Spleen (tissue), 11 donors: ENCODE measurements at regions not wholly inside any gene's neighbourhood (a gene's known extent, or its start where the extent isn't known, plus 50 kb on each side); places are given as distances from the start of the nearest gene placed in this dataset.

Source experiments
- DNase-seq: peaks from one replicate; pipeline ENCODE4 v3.0.0-alpha.2; 2020
- H3K27ac ChIP-seq, 8 donors: fragments of 200-600 bp; sonication (generic) in 7 of 8; 1 replicate in 4 of 8; 2 replicates in 4 of 8; pipeline versions ENCODE4 v1.5.0 to v1.8.0; 2016 to 2021; ENCODE audit warnings: inconsistent platforms in 4 of 8, mild to moderate bottlenecking in 4 of 8, moderate library complexity in 1 of 8
- H3K27me3 ChIP-seq, 7 donors: fragments of 200-600 bp; sonication (generic) in 6 of 7; replicated peaks in 1 of 7; 1 replicate in 4 of 7; 2 replicates in 3 of 7; pipeline versions ENCODE4 v1.5.0 to v1.8.0; 2016 to 2021; ENCODE audit warnings: inconsistent platforms in 3 of 7, mild to moderate bottlenecking in 1 of 7
- H3K36me3 ChIP-seq, 6 donors: fragments of 200-600 bp; sonication (generic) in 5 of 6; 1 replicate in 4 of 6; 2 replicates in 2 of 6; pipeline versions ENCODE4 v1.5.0 to v1.8.0; 2016 to 2021; ENCODE audit warnings: inconsistent platforms in 2 of 6
- H3K4me1 ChIP-seq, 6 donors: fragments of 200-600 bp; sonication (generic) in 5 of 6; 1 replicate in 3 of 6; 2 replicates in 3 of 6; pipeline versions ENCODE4 v1.5.0 to v1.8.0; 2016 to 2021; ENCODE audit warnings: inconsistent platforms in 3 of 6
- H3K4me3 ChIP-seq, 8 donors: fragments of 200-600 bp; sonication (generic) in 7 of 8; 1 replicate in 4 of 8; 2 replicates in 4 of 8; pipeline versions ENCODE4 v1.5.0 to v1.8.0; 2016 to 2021; ENCODE audit warnings: inconsistent platforms in 4 of 8, mild to moderate bottlenecking in 4 of 8, moderate library complexity in 2 of 8
- H3K9me3 ChIP-seq, 8 donors: fragments of 200-600 bp; sonication (generic) in 7 of 8; 1 replicate in 4 of 8; 2 replicates in 4 of 8; pipeline versions ENCODE4 v1.5.0 to v1.8.0; 2016 to 2021; ENCODE audit warnings: inconsistent platforms in 4 of 8
- CTCF ChIP-seq, 11 experiments: fragments of 200-600 bp in 7 of 11; fragments of 450-650 bp in 4 of 11; sonication (generic) in 4 of 11; IDR thresholded peaks in 8 of 11; conservative IDR thresholded peaks in 3 of 11; 1 replicate in 7 of 11; 2 replicates in 4 of 11; pipeline versions ENCODE4 v1.4.0 to v1.8.0; 2016 to 2021; ENCODE audit warnings: antibody characterized with exemption in 11 of 11, inconsistent platforms in 4 of 11, mild to moderate bottlenecking in 1 of 11
- POLR2A ChIP-seq, 3 donors: fragments of 450-650 bp; IDR thresholded peaks; one replicate each; pipeline ENCODE4 v1.5.1; 2017; ENCODE audit warnings: antibody characterized with exemption in 3 of 3, mild to moderate bottlenecking in 1 of 3
- POLR2AphosphoS5 ChIP-seq, 3 donors: sonication (generic); formaldehyde crosslinking; IDR thresholded peaks; one replicate each; pipeline ENCODE4 v1.5.1; 2017; ENCODE audit warnings: antibody characterized with exemption in 3 of 3
- WGBS, 5 donors: extraction: QIAGEN DNeasy Blood & Tissue Kit in 3 of 5; methylation state at CpG; one replicate each; pipeline versions ENCODE4 v1.1.5 to v1.1.7; 2013 to 2018; 5-methylcytosine and 5-hydroxymethylcytosine counted together
- intact Hi-C: fragments of 100-400 bp; cut with DNase I; formaldehyde crosslinking; loops from one replicate; pipeline ENCODE4 v1.15.0; 2023; ENCODE audit warnings: low total_unique reads
- donor health status: healthy with polysubstance abuse.
- donor health status: DM: no; HTN: no; CAD: no; lungs with moderate emphysema.
- donor health status: DM: no; HTN: no; CAD: no.
- donor health status: Bipolar disorder and iron deficiency.
- donor health status: healthy.
- donor health status: DM: no; HTN: no; CAD: no.
- donor health status: DM: yes; HTN: yes; CAD: no.

DNA sequence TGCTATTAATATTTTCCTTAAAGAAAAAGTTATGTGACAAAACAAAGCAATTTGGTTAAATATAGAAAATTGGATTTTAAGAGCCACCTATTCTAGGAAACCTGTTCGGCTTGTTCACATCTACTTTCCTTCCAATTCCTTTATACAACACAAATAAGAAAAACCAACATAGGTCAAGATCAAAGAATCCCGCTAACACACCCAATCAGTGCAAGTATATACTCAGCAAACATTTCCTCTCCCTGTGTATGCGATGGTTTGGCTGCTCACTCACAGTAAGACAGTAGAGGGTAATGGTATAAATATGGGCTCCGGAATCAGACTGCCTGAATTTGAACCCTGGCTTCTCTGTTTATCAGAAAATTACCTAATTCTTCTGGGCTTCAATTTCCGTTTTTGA, 757.5 kb upstream of the ZNF608 start:
- 80 to 97% (median 95%) methylated on average over 5 of the region's 5 CpGs for WGBS, 5 donors
- no peak for DNase-seq
- Histone ChIP-seq H3K9me3 (peaks cover 0 to 13% (median 7%) of the 10 kb centered on the region in 8 donors), H3K27me3 (no peaks in the 10 kb centered on the region), H3K36me3 (no peaks in the 10 kb centered on the region), H3K4me1 (no peaks in the 10 kb centered on the region), H3K4me3 (no peak overlapping the region), H3K27ac (no peak overlapping the region)
- intact Hi-C loops: no loop called here
- TF ChIP-seq POLR2AphosphoS5 (IDR thresholded peaks at IDR 0.05) (no peak), POLR2A (IDR thresholded peaks at IDR 0.05) (no peak), CTCF (IDR thresholded peaks at IDR 0.05 in 8 of 11, conservative IDR thresholded peaks at IDR 0.05 in 3 of 11) (no peak)

DNA sequence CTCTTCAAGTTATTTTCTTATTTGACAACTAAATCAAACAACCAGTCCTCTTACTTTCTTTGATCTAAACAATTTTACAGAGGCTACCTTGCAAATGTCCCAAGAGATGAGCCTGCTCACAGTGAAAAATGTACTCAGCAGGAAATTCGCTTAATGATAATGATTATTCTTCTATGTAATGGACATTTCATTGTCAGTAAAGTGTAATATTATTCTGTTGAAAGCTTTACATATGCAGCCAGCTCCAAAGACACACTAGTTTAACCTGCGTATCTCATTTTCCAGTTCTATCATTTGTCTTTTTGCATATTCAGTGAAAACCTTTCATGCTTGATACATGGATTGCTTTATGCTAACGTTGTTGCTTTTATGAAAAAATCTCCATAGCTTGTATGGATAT, 758.7 kb upstream of the ZNF608 start:
- TF ChIP-seq POLR2A (IDR thresholded peaks at IDR 0.05) (no peak), POLR2AphosphoS5 (IDR thresholded peaks at IDR 0.05) (no peak), CTCF (IDR thresholded peaks at IDR 0.05 in 8 of 11, conservative IDR thresholded peaks at IDR 0.05 in 3 of 11) (no peak)
- 74 to 94% (median 90%) methylated on average over 3 of the region's 3 CpGs for WGBS, 5 donors
- DNase-seq: no peak
- Histone ChIP-seq H3K36me3 (no peaks in the 10 kb centered on the region), H3K4me3 (no peak overlapping the region), H3K27me3 (no peaks in the 10 kb centered on the region), H3K27ac (no peak overlapping the region), H3K9me3 (peaks cover 0 to 13% (median 7%) of the 10 kb centered on the region in 8 donors), H3K4me1 (no peaks in the 10 kb centered on the region)
- intact Hi-C loops: no loop called here

DNA sequence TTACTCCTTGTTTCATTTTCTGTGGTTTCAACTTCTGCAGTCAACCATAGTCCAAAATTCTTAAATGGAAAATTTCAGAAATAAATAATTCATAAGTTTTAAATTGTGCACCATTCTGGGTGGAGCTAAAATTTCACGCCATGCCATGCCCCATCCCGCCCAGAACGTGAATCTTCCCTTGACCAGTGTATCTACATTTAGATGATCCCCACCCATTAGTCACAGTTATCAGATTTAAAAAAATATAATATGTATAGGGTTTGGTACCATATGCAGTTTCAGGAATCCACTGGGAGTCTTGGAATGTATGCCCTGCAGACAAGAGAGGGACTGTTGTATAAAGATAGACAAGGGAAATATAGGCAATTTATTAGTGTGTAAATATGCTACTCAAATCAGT, 759.7 kb upstream of the ZNF608 start:
- TF ChIP-seq POLR2AphosphoS5 (IDR thresholded peaks at IDR 0.05) (no peak), CTCF (IDR thresholded peaks at IDR 0.05 in 8 of 11, conservative IDR thresholded peaks at IDR 0.05 in 3 of 11) (no peak), POLR2A (IDR thresholded peaks at IDR 0.05) (no peak)
- H3K27ac ChIP-seq: no peak overlapping the region
- DNase-seq: no peak
- intact Hi-C loops: no loop called here
- no peak overlapping the region for H3K4me3 ChIP-seq
- no peaks in the 10 kb centered on the region for H3K27me3 ChIP-seq
- no peaks in the 10 kb centered on the region for H3K36me3 ChIP-seq
- H3K4me1 ChIP-seq: no peaks in the 10 kb centered on the region
- 92 to 100% (median 97%) methylated on average over 3 of the region's 3 CpGs for WGBS, 5 donors
- H3K9me3 ChIP-seq: peaks cover 0 to 13% (median 7%) of the 10 kb centered on the region in 8 donors

DNA sequence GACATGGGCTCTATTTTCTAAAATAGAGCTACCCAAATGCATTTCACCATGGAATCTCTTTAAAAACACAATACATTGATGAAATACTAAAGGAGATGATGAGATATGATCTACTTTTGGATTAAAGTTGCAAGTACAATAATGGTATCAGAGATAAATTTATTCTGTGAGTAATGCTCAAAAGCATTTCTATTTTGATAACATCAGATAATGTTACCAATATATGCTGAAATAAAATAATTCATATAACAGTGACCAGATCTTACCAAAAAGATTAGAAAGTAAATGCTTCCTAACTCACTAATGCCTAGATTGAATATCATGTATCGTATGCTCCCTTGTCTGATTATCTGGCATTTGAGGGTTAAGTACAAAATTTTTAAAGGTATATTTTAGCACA, 761.8 kb upstream of the ZNF608 start:
- H3K27ac ChIP-seq: no peak overlapping the region
- H3K27me3 ChIP-seq: no peaks in the 10 kb centered on the region
- H3K4me1 ChIP-seq: no peaks in the 10 kb centered on the region
- DNase-seq: no peak
- TF ChIP-seq CTCF (IDR thresholded peaks at IDR 0.05 in 8 of 11, conservative IDR thresholded peaks at IDR 0.05 in 3 of 11): no peak
- no peak for TF ChIP-seq POLR2AphosphoS5 (IDR thresholded peaks at IDR 0.05)
- no peak for TF ChIP-seq POLR2A (IDR thresholded peaks at IDR 0.05)
- intact Hi-C loops: no loop called here
- peaks cover 0 to 13% (median 7%) of the 10 kb centered on the region in 8 donors for H3K9me3 ChIP-seq
- 90 to 98% (median 95%) methylated on average over 1 of the region's 1 CpG for WGBS, 5 donors
- H3K4me3 ChIP-seq: no peak overlapping the region
- no peaks in the 10 kb centered on the region for H3K36me3 ChIP-seq
